ENCODE measurements at regions not wholly inside any gene's neighbourhood (a gene's known extent, or its start where the extent isn't known, plus 50 kb on each side); places are given as distances from the start of the nearest gene placed in this dataset.

DNA sequence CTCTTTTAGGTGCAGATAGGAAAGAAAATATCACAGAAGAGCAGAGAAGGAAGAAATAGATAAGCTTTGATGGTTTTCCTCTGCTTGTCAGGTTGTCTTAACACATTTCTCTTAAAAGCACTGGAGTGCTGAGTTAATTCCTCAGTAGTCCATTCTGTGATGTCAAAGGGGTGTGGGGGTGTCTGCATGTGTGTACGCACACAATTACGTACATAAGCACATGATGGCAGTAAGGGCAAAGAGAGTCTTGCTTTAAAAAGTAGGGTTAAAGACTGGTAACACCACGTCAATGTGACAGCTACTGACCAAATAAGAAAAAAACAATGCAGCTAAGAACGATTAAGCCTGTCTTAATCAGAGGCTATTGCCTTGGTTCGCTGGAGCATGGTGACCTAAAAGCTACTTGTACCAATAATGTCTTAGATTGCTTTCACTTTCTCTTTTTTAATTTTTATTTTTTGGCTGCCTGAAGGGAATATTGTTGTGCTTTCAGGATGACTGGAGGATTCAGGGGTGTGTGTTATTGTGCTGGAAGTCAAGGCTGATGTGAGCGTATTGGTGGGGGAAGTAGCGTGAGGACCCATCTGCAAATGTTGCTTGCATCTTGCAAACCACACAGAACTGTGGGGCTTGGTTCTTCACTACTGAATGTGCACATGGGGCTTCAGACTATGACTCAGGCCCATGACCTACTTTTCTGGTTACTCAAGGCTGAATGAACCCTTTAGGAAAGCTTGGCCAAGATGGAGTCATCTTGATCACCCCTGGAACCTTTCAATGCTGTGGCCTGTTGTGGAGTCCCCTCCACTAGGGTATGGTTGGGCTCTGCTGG is 417.8 kb upstream of the TPM1 start:
- intact Hi-C loops (cut with DNase I) = no loop called here
- peak; percentile 81 to 95 for ATAC-seq
- no peak for DNase-seq

DNA sequence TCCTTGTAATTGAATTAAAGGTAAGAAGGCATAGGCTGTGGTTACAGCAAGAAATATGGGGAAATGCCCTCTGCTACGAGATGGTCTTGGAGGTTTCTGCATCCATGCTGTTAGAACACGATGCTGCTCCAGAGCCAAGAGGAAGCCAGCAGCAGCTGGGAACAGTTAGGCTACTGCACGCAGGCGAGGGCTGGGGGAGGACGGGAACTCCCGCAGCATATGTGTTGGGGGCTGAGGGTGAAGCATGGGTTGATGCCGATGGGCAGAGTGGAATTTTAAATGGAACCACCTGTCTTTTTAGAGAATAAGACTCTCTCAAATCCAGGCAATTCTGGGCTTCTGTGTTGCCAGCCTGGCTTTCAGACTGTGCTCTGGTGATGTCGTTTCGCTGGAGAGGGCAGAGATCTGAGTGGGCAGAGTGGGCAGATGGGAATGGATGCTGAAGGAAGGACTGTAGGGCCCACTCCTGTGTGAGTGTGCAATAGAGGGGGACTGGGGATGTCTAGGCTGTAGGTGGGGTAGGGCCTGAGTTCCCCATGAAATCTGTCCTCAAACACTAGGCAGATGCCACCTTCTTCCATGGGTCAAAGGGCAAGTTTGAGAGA is 417.0 kb upstream of the TPM1 start:
- intact Hi-C loops (cut with DNase I) = no loop called here
- DNase-seq (no peak), ATAC-seq (peak; percentile 46 to 72)

GRCh38 chr15:62626903-62627302 is 415.6 kb upstream of the TPM1 start:
- intact Hi-C loops (cut with DNase I) = no loop called here
- DNase-seq (no peak), ATAC-seq (no peak)

DNA sequence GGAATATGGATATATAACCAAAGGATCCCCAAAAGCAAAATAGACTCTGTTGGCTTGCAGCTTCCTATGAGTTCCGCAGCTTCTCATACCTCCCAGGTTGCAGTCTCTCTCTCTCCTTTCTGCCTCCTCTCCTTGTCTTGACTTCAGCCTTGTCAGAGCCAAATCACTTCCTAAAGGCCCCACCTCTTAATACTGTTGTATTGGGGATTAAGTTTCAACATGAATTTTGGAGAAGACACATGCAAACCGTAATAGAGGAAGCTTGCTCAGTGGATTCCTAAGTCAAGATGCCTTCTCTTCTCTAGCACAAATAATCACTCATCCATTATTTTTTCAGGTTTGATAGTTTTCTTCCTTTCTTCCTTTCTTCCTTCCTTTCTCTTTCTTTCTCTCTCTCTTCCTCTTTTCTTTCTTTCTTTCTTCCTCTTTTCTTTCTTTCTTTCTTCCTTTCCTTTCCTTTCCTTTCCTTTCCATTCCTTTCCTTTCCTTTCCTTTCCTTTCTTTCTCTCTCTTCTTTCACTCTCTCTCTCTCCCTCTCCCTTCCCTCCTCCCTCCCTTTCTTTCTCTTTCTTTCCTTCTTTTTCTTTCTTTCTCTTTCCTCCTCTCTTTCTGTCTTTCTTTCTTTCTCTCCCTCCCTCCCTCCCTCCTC is 411.3 kb upstream of the TPM1 start:
- intact Hi-C loops (cut with DNase I) = no loop called here
- ATAC-seq (no peak), DNase-seq (no peak)

DNA sequence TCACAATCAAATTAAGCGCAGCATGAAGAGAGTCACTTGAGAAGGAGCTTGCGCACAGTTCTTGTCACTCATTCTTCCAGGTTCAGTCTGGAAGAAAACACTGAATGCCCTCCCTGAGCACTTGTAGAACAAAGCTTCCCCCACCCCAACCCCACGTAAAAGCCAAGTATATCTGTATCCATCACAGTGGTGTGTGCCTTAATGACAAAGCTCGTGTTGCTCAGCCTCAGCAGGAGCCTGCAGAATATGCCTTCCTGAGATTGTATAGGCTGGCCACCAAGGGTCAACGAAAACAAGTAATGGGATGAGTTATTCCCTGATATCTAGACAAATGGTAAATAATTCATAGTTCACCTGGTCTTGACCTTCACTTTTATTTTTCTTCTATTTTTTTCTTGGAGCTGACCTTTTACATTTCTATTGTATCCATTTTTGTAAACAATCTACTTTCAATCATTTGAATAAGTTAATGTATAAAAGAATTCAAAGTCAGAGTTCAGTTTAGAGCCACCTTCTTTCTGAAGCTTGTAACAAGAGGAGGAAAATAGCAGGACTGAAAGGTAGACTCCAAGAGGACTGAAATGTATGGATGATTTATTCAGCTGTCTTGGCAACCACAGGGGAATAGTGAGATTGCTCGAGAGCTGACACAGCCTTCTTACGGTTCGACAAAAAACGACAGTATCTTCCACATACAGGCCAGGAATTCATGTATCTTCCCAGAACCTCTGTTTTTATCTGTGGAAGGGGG is 405.5 kb upstream of the TPM1 start:
- no peak for ATAC-seq
- intact Hi-C loops (cut with DNase I) = no loop called here
- no peak for DNase-seq

DNA sequence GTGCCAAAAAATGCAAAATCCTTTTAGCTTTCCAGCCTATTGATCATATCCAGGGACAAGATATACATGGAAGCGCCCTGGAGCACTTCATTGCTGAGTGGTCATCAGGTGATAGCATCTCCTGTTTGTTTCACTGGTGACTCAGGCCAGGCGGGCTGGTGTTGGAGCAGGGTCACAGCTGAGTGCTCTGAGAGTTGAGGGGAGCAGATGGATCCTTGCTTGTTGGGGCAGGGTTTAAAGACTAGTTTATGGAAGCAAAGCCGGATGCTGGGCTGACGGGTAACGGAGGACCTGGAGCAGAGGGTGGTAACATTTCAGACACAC is 405.0 kb upstream of the TPM1 start:
- DNase-seq = no peak
- ATAC-seq = no peak
- intact Hi-C loops (cut with DNase I) = no loop called here

DNA sequence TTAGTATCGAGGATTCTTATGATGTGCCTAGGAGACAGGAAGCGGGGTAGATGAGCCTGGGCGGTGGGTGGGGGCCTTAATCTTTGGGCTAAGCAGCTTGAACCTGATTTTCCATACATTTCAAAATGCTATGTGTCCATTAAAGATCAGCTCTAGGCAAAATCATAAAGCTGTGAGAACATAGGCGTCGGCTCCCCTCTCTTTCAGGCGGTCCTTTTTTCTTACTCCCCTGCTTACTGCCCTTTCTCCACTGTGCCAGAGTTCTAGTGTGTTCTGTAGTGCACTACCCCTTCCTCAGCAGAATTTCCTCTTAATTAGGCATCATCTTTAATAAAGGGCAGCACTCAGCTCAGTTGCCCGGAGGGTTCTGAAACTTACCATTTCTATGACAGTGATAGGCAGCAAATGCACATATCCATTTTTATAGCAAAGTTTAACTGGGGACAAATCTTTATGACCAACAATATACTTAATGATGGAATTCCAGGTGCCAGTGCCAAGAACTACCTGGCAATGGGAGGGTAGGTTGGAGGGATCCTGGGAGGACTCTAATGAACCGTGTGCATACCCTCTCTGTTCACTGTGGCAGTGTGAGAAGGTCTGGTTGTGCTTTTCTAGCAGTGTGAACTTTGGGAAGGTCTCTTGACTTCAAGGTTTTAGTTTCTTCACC is 404.5 kb upstream of the TPM1 start:
- intact Hi-C loops (cut with DNase I) = no loop called here
- DNase-seq (no peak), ATAC-seq (no peak)

GRCh38 chr15:62639432-62639831 is 403.1 kb upstream of the TPM1 start:
- ATAC-seq = peak in 1 of 2 donors; percentile 54
- intact Hi-C loops (cut with DNase I) = no loop called here
- no peak for DNase-seq

GRCh38 chr15:62639906-62640605 is 402.5 kb upstream of the TPM1 start:
- intact Hi-C loops (cut with DNase I) = loop anchor here (10.0 kb wide), 2 partner anchors 85 to 105 kb away; no protein-coding TSS in a partner anchor
- no peak for DNase-seq
- no peak for ATAC-seq

GRCh38 chr15:62641825-62642224 is 400.7 kb upstream of the TPM1 start:
- ATAC-seq (no peak), DNase-seq (no peak)
- intact Hi-C loops (cut with DNase I) = loop anchor here (10.0 kb wide), 2 partner anchors 87 to 107 kb away; no protein-coding TSS in a partner anchor

GRCh38 chr15:62643572-62643971 is 399.0 kb upstream of the TPM1 start:
- ATAC-seq (no peak), DNase-seq (no peak)
- intact Hi-C loops (cut with DNase I) = loop anchor here (10.0 kb wide), 2 partner anchors 89 to 109 kb away; no protein-coding TSS in a partner anchor

GRCh38 chr15:62644216-62644888 is 398.2 kb upstream of the TPM1 start:
- DNase-seq (no peak), ATAC-seq (no peak)
- intact Hi-C loops (cut with DNase I) = loop anchor here (10.0 kb wide), 2 partner anchors 90 to 110 kb away; no protein-coding TSS in a partner anchor

- intact Hi-C loops (cut with DNase I) = loop anchor here (5.0 to 10.0 kb wide), 3 partner anchors 90 to 253 kb away; partner anchors contain the start of gene TLN2 (in 1 of the 2)
- no peak for DNase-seq
- ATAC-seq = peak in 1 of 2 donors; percentile 56
These were observed 397.4 kb upstream of the TPM1 start for GRCh38 chr15:62644889-62645742.

DNA sequence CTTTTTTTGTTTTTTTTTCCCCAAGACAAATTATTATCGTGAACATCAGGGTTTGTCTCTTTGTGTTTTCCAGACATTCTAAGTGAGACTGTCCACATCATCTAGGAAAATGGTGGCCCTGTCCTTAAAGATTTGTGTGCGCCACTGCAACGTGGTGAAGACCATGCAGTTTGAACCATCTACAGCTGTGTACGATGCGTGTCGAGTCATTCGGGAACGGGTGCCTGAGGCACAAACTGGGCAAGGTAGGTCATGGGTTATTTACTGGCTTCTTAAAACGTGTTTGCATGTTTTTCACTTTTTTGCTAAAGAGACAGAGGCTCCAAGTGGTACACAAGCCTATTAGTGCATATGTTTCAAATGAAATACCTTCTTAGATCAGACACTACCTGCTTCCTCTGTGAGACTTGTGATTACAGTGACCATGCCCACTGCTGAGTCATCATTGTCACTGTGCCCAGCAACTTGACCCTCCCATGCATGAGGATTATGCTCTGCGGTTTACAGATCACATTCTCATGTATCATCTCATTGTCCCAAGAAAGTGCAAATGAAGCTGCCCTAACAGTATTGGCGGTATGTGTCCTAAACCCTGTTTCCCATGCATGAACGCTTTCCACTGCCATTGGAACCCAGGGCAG is 395.2 kb upstream of the TPM1 start:
- ATAC-seq (peak; percentile 39 to 76), DNase-seq (peak; percentile 32)
- intact Hi-C loops (cut with DNase I) = loop anchor here (5.0 to 10.0 kb wide), 3 partner anchors 93 to 255 kb away; partner anchors contain the start of gene TLN2 (in 1 of the 2)

- DNase-seq (no peak), ATAC-seq (no peak)
- intact Hi-C loops (cut with DNase I) = loop anchor here (5.0 to 10.0 kb wide), 3 partner anchors 93 to 256 kb away; partner anchors contain the start of gene TLN2 (in 1 of the 2)
These were observed 394.6 kb upstream of the TPM1 start for GRCh38 chr15:62647843-62648505.

DNA sequence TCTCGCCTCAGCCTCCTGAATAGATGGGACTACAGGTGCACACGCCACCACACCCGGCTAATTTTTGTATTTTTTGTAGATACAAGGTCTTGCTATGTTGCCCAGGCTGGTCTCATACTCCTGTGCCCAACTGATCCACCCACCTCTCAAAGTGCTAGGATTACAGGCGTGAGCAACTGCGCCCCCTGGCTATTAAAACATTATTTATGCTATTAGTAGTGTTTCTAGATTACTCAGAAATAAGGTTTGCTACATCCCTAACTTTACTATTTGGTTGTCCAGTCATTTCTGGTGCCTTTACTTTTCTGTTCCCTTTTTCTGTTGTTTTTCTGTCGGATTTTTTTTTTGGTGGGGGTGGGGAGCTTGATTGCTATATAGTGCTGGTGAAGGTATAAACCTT is 393.6 kb upstream of the TPM1 start:
- no peak for DNase-seq
- ATAC-seq = peak in 1 of 2 donors; percentile 34
- intact Hi-C loops (cut with DNase I) = loop anchor here (5.0 to 10.0 kb wide), 3 partner anchors 94 to 257 kb away; partner anchors contain the start of gene TLN2 (in 1 of the 2)
